GM20431 (cell line): ENCODE measurements at regions not wholly inside any gene's neighbourhood (a gene's known extent, or its start where the extent isn't known, plus 50 kb on each side); places are given as distances from the start of the nearest gene placed in this dataset.

Source experiments
- in situ Hi-C: fragments of 300-500 bp; cut with MseI, MboI; formaldehyde crosslinking; loops from one replicate; pipeline ENCODE4 v1.15.0; 2020; ENCODE audit warnings: low sequenced_read_pairs; ENCODE audit not compliant: unreplicated experiment

DNA sequence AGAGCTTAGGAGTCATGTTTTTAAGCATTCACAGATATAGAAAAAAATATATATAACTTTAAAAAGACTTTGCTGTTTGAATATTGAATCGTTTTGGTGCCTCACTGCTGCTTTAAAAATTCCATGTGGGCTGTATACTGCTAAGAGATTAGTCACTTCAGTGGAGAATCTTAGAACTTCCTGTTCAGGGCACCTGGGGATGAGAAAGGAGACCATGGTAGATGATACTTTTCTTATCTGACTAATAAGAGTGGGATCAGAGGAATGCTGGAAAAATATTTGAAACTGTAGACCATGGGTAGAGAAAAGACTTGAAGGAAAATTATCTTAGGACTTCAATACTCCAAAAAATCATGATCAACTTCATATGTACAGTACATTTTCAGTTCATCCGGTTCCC, 442.2 kb upstream of the SETBP1 start:
- in situ Hi-C loops, result no loop called here

DNA sequence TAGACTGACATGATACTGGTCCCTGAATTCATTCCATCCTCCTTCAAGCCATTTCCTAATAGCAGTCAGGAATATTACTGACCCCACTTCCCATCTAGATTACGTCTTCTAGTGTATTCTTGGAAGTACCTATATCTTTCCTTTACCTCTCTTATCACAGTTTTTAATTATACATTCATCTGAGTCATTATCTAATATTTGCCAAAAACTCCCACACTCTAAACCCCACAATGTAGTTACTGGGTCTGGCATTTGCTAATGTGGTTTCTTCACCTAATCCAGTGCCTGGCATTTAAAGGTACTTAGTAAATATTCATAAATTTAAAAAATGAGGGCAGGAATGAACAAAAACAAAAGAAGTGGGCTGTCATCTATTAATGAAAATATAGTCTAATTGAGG, 441.8 kb upstream of the SETBP1 start:
- in situ Hi-C loops, result no loop called here

DNA sequence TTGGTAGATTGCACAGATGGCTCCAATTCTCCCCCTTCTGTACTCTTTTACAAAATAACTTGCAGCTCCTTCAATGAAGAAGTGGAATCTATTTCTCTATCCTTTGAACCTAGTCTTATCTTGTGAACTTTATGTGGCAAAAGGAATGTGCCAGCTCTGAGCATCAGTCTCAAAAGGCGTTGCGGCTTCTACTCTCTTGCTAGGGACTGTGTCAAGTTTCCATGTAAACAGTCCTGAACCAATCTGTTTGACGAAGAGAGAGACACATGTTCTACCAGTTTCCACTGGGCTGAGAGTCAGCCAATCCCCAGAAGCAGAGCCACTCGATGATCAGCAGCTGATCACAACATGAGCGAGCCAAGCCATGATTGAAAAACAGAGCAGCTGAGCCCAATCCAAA, 439.7 kb upstream of the SETBP1 start:
- in situ Hi-C loops, result no loop called here

DNA sequence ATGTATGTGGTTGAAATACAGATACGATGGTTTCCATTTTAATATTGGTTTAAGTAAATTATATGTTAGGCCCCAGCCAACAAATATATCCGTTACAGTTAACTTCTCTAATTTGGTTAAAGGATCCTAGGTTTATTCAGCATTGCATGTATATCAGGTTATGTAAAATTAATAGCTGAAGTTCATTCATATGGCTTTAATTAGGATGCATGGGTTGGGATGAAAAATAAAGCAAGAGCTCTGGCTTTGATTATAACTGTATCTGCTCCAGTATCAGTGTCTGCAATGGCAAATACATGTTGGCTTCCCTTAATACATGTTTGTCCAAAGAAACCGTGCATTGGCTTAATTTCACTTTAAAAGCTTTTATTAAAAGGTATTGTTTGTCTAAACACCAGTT, 435.7 kb upstream of the SETBP1 start:
- in situ Hi-C loops, result no loop called here

DNA sequence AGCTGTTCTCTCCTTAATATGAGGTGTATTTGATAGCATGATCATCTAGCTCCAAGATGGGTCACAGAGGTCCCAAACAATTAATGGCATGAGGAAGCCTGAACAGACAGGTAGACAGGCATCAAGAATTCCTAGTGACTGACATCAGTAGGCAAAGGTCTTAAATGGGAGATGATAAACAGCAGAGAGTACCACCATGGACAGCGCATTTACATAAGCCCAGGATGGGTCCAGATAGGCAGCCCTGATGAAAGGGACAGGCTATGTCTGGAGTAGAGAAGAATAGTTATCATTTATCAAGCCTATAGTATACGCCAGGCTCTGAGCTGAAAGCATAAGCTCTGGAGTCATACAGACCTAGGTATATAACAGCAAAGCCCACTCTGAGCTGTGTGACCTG, 434.7 kb upstream of the SETBP1 start:
- in situ Hi-C loops, result no loop called here

DNA sequence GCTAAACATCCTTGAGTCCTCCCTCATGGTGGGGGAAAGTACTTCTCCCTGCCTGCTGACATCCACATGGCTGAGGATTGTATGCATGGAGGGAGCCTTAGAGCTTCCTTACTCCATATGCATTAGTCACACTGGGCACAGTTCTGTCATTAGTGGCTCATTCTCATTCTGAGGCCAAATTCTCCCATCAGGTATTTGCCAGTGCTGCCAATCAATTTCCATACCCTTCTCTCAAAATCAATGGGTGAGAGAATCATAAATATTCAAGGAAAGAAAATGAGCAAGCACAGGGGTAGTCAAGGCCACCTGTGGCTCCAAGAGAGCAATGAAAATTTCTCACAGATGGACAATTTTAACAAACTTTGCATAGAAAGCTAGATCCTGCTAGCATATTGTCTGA, 422.6 kb upstream of the SETBP1 start:
- in situ Hi-C loops, result no loop called here

DNA sequence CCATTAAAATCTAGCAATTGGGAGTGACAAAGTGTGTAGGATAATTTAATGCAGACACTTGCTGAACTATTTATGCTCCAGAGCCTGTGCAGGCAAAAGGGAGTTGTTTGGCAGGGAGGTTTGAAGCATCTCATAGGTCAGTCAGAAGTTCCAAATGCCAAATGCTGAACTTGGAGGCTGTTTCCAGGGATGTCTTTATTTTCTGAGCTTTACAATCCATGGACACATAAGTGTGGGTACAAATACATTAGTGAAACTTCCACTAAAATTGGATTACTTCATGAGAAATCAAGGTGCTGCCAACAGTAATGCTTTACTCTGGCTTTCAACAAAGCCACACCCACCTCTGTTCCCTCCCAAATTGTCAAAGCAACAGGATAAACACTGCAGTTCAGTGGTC, 422.1 kb upstream of the SETBP1 start:
- in situ Hi-C loops, result no loop called here

DNA sequence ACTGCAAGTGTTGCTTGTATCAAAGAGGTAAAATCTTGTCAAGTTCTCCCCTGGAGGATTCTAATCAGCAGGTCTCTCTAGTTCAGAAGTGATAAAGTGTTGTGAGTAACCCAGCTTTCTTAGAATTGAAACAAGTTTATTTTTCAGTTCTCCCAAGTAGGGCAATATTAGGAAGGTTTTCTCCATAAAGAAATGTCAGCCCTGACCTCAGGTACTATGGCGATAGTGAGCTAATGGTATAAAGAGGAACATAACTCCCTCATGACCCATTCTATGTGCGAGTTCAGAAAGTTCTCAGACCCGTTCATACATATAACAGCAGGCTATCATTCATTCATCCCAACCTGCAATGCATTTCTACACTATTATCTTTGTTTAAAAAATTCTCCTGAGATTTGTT, 421.1 kb upstream of the SETBP1 start:
- in situ Hi-C loops, result no loop called here

DNA sequence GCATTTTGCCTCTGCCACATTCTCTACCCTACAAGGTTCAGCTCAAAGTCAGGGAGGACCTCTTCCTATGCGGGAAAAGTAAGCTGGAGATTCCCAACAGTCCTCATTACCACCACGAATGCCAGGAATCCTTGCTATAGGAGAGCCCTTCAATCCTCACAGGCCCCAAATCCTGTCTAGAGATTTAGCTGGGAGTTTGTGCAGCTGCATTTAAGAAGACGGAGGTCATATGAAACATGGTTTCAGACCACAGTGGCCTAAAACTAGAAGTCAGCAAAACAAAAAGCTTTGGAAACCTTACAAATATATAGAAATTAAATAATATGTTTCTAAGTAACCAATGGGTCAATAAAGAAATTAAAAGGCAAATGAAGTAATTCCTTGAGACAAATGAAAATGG, 415.3 kb upstream of the SETBP1 start:
- in situ Hi-C loops, result no loop called here

DNA sequence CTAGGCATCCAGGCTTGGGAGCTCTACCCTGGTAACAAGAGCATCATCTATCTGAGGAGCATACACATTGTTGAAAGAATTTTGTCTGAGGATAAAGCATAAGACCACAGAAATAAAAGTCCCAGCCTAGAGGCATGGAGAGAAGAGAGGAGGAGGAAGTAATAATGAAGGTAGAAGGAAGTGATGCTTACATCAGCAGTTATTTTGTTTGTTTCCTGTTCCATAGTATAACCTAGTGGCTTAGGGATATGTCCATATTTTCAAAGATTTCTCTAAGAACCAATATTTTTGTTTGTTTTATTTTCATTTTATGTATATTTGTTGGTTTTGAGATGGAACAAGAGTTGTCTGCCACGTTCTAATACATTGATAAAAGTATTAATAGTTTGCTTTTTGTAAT, 407.4 kb upstream of the SETBP1 start:
- in situ Hi-C loops, result no loop called here

DNA sequence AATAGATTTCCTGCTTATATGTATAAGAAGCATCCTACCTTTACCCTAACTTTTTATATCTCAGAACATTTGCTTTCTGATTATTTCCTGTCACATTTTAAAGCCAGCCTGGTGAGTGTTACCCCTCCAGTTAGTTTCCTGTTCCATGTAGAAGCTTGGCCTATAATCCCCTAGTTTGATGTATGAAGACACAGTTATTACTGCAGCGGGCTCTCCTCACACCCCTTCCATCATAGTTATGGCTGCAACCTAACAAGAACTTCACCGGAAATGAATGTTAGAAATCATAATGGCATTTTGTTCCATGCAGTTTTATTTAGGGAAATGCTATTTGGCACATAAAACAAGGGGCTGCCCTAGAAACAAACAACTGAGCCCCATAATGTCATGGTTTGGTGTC, 400.2 kb upstream of the SETBP1 start:
- in situ Hi-C loops, result no loop called here

DNA sequence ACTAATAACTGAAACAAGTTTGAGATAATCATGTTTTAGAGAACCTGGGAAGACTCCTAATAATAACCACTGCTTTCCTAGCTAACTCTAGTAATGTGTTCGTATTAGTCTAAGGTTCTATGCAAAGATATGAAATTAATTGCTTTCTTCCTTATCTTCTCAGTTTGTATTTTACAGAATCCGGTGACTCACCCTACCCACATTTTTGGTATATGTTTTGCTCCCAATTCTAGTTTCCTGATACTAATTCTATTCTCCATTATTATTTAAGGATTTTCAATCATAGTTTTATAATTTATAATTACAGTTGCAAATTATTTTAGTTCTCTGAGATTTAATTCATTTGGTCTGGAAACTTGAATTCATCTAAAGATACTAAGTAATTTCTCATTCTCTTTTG, 394.6 kb upstream of the SETBP1 start:
- in situ Hi-C loops, result no loop called here

DNA sequence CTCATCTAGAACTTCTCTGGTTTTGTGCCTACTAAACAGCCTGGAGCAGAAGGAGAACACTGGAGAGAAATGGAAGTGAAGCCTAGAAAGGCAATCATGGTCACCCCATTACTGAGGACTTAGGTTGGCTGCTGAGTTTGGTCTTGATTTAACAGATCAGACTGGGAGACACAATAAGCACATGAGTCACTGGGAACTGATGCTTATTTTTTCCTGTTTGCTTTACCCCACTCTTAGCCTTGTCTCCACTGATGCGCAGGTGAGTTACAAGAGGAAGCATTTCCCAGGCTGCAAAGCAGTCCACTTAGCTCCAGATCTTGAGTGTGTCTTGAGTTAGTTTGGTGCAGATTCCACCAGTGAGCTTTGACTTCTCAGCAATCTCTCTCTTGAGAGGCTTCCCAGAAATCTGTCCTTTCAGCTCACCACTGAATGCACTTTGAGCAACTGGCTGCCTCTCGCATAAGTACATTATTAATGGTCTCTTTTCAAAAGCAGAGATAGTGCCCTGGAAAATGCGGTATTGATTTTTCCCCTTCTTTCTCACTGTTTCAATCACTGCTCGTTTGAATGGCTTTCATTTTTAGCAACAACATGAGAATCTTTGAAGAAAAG, 390.2 kb upstream of the SETBP1 start:
- in situ Hi-C loops, result no loop called here

DNA sequence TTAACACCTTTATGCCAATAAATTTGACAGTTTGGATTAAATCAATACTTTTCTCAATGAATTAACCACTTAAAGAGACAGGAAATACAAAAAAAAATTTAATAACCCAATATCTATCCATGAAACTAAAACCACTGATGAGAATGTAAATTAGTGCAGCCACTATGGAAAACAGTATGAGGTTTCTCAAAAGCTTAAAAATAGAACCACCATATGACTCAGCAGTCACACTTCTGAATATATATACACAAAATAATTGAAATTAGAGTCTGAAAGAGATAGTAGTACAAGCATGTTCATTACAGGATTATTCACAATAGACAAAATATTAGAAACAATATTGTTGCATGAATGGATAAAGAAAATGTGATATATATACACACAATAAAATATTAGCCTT, 382.1 kb upstream of the SETBP1 start:
- in situ Hi-C loops, result no loop called here

DNA sequence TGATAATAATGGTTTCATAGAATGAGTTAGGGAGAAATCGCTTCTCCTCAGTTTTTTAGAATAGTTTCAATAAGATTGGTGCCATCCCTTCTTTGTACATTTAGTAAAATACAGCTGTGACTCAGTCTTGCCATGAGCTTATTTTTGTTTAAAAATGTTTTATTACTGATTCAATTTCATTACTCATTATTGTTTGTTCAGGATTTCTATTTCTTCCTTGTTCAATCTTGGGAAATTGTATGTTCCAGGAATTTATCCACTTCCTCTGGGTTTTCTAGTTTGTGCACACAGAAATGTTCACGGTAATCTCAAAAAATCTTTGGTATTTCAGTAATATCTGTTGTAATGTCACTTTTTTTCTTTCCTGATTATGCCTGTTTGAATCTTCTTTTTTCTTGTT, 371.5 kb upstream of the SETBP1 start:
- in situ Hi-C loops, result no loop called here

DNA sequence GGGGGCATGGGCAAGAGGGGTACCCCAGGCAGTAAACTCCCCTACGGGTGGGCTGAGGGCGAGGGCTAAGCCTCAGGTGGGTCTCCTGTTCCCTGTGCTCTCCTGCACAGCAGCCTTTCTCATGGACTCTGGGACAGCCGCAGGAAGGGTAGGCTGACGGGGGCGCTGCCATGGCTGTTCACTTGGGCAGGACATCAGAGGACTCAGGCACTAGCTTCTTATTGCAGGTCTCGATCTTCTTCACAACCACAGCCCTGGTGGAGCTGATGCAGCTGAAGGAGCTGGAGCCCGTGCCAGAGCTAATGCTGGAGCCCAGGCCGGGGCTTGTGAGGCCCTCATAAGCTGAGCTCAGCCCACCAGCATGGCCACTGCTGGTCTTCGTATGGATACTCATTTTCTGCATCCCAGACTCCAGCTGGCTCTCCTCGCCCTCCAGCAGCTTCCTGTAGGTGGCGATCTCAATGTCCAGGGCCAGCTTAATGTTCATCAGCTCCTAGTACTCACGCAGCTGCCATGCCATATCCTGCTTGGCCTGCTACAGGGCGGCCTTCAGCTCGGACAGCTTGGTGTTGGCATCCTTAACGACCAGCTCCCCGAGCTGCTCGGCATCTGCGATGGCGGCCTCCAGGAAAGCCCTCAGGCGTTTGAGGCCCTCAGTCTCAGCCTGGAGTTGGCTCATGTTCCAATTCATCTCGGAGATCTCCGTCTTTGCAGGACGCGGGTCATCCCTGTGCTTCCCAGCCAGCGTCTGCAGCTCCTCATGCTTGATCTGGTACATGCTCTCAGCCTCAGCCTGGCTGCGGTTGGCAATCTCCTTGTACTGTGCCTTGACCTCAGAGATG, 359.8 kb upstream of the SETBP1 start:
- in situ Hi-C loops, result no loop called here

DNA sequence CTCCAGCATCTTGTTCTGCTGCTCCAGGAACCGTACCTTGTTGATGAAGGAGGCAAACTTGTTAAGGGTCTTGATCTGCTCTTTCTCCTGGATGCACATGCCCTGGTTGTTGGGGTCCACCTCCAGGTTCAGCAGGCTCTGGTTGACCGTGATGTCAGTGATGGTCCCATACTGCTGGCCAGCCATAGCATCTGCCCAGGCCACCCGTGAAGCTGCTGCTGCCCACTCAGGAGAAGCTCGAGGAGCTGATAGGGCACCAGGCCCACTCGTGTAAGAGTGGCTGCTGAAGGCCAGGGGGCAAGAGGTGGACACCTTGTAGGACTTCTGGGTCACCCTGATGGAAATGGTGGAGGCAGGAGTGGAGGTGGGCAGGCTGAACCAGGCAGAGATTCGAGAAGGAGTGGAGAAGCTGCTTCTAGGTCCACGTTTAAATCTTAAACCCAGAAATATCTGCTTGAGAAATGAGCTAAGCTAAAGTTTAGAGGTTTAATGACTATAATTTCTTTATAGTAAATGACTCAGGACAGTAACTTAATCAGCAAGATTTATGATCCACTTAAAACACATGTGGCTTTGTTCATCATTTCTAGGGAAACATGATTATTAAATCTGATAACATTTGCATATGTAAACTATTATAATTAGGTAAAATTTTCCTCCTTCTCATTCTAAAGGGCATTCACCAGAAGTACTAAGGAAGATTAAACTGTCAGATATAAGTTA, 358.7 kb upstream of the SETBP1 start:
- in situ Hi-C loops, result no loop called here

DNA sequence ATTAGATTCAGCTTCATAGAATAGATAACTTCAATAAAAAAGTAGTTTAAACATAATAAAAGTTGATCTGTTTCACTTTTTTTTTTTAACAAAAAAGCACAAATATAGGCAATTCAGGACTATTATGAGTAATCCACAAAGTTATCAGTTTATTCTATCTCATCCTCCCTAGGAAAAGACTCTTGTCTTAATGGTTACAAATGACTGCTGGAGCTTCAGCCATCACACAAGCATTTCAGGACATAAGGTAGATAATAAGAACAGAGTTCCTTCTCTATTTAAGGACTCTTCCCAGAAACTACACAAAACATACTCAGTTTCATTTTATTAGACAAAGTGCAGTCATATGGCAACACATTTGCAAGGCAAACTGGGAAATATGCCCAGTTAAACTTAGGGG, 357.6 kb upstream of the SETBP1 start:
- in situ Hi-C loops, result no loop called here

DNA sequence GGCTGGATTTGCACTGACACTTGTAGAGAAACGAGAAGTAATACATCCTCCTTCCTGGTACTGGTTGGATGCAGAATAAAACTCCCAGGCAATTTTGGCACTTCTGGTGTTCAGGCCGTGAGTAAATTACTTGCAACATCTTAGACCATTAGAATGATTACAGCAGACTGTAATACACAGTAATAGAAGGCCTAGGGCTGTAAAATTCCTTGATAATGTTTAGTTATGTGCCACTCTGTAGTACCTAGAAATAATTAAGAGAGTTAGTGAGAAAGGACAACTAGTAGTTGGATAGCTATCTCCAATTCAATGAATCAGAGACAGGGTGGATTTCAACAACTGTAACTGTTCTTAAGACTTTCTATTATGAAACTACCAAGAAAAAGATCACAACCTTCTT, 356.3 kb upstream of the SETBP1 start:
- in situ Hi-C loops, result no loop called here

DNA sequence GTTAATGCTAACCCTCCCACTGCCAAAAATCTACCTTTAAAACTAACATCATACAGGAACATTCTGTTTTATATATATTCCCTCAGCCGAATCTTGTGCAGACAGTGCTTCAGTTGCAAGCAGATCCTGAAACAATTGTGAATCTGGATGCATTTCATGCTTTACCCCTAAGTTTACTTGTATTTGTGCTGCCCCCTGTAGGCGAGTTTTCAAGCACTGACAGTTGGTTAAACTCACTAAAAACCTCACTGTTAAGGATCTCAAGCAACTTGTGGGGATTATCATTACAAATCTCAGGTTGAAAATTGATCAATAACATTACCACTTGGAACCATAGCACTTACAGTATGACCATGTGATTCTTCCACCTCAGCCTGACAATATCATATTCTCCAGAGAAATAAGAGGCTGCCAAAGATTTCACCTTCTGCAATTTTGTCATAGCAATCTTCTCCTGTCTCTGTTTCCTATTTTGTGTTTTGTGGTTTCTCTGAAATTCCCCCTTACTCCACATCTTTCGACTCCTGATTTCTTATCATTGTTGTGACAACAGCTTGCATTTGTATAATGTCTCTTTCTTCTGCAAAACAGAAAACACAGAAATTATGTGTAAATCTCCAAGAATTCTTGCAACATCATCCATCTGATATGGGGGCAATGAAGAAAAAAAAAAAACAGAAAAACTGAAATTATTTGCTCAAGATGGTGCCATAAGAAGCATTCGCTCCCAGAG, 354.6 kb upstream of the SETBP1 start:
- in situ Hi-C loops, result no loop called here
